Dedifferentiated amniotic fluid mesenchymal stem cell (primary cell): ENCODE measurements at regions not wholly inside any gene's neighbourhood (a gene's known extent, or its start where the extent isn't known, plus 50 kb on each side); places are given as distances from the start of the nearest gene placed in this dataset.
A peak's percentile ranks its signal among the peaks of the same experiment; 100 is the strongest.
"Not testable (repeated sequence)": the region's sequence is repeated elsewhere in the genome, so short reads cannot be mapped to it uniquely, and the experiment has no call there.

Source experiments
- DNase-seq: peaks from one replicate; pipeline ENCODE4 v3.0.0-alpha.2; 2016; ENCODE audit errors: extremely low spot score

- DNase-seq = no peak
Observed at GRCh38 chr5:125464847-125465432, 718.5 kb upstream of the ZNF608 start.

- DNase-seq = no peak
Observed at GRCh38 chr5:125465703-125466102, 719.3 kb upstream of the ZNF608 start.

- DNase-seq = no peak
Observed at GRCh38 chr5:125467222-125467621, 720.8 kb upstream of the ZNF608 start.

GRCh38 chr5:125470280-125470902 lies 724.0 kb upstream of the ZNF608 start:
- no peak for DNase-seq

- no peak for DNase-seq
Observed at GRCh38 chr5:125476901-125477585, 730.6 kb upstream of the ZNF608 start.

- DNase-seq = no peak
Observed at GRCh38 chr5:125477586-125477975, 731.1 kb upstream of the ZNF608 start.

GRCh38 chr5:125478599-125478998 lies 732.2 kb upstream of the ZNF608 start:
- DNase-seq = no peak

- no peak for DNase-seq
Observed at GRCh38 chr5:125480911-125481310, 734.5 kb upstream of the ZNF608 start.

GRCh38 chr5:125481506-125482465 lies 735.3 kb upstream of the ZNF608 start:
- DNase-seq = no peak

GRCh38 chr5:125483609-125484008 lies 737.2 kb upstream of the ZNF608 start:
- DNase-seq = no peak

- peak; percentile 18 for DNase-seq
Observed at GRCh38 chr5:125484272-125484741, 737.9 kb upstream of the ZNF608 start.

GRCh38 chr5:125484742-125485641 lies 738.6 kb upstream of the ZNF608 start:
- DNase-seq = peak; percentile 96

- no peak for DNase-seq
Observed at GRCh38 chr5:125485771-125486170, 739.3 kb upstream of the ZNF608 start.

- DNase-seq = peak; percentile 78
Observed at GRCh38 chr5:125486634-125487033, 740.2 kb upstream of the ZNF608 start.

- DNase-seq = no peak
Observed at GRCh38 chr5:125487231-125487630, 740.8 kb upstream of the ZNF608 start.

GRCh38 chr5:125487652-125488051 lies 741.2 kb upstream of the ZNF608 start:
- DNase-seq = not testable (repeated sequence)

GRCh38 chr5:125489146-125489545 lies 742.7 kb upstream of the ZNF608 start:
- DNase-seq = no peak

- DNase-seq = no peak
Observed at GRCh38 chr5:125491986-125492492, 745.6 kb upstream of the ZNF608 start.

- DNase-seq = no peak
Observed at GRCh38 chr5:125492977-125493376, 746.5 kb upstream of the ZNF608 start.

- DNase-seq = no peak
Observed at GRCh38 chr5:125496393-125496792, 750.0 kb upstream of the ZNF608 start.

GRCh38 chr5:125497651-125498050 lies 751.2 kb upstream of the ZNF608 start:
- no peak for DNase-seq
